SK-N-DZ (cell line): ENCODE measurements at regions not wholly inside any gene's neighbourhood (a gene's known extent, or its start where the extent isn't known, plus 50 kb on each side); places are given as distances from the start of the nearest gene placed in this dataset.

Experiments
- DNase-seq: peaks from one replicate; pipeline ENCODE4 v3.0.0-alpha.2; 2015; ENCODE audit warnings: low spot score

DNA sequence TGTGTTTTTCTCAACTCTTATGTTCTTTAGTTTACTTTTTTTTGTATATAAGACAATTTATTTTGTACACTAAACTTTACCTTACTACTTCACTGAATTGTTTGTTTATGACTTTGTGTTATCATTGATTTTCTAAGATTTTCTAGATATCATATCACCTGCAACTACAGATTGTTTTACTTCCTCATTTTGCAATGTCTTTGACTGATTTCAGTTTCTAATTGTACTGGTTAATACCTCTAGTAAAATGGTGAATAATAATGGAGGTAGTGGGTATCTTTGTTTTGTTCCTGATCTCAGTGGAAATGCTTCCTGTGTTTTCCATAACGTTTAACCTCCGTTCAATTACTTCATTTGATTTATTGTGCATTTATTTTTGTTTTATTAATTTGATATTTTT, 490.2 kb downstream of the TLL1 start:
- DNase-seq = no peak

DNA sequence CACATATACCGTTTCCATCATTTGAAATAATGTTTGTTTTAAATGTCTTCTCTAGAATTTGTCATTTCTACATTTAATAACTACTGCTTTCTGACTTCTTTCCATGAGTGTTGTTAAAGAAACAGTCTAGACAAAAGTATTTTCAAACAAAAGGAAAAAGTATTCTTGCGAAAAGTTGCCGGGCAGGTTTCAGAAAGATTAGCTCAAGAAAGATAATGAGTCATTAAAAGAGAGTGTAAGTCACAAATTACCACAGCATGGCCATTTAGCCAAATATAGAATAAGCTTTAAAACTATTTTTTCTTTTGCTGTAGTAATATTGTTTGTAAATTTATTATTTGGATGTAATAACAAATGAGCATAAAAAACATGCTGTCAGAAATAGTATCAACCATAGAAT, 493.0 kb downstream of the TLL1 start:
- DNase-seq = no peak

DNA sequence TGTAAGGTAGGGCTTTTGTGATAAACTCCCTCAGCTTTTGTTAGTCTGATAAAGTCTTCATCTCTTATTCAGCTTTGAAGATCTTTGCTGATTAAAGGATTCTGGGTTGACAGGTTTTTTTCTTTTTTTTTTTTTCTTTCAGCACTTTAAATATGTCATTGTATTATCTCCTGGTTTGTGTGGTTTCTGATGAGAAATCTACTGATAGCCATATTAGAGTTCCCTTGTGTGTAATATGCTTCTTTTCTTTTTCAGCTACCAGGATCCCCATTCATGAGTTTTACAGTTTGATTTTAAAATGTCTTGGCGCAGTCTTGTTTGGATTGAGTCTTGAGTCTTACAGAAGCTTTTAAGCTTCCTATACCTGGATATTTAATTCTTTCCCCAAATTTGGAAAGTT, 504.5 kb downstream of the TLL1 start:
- no peak for DNase-seq

DNA sequence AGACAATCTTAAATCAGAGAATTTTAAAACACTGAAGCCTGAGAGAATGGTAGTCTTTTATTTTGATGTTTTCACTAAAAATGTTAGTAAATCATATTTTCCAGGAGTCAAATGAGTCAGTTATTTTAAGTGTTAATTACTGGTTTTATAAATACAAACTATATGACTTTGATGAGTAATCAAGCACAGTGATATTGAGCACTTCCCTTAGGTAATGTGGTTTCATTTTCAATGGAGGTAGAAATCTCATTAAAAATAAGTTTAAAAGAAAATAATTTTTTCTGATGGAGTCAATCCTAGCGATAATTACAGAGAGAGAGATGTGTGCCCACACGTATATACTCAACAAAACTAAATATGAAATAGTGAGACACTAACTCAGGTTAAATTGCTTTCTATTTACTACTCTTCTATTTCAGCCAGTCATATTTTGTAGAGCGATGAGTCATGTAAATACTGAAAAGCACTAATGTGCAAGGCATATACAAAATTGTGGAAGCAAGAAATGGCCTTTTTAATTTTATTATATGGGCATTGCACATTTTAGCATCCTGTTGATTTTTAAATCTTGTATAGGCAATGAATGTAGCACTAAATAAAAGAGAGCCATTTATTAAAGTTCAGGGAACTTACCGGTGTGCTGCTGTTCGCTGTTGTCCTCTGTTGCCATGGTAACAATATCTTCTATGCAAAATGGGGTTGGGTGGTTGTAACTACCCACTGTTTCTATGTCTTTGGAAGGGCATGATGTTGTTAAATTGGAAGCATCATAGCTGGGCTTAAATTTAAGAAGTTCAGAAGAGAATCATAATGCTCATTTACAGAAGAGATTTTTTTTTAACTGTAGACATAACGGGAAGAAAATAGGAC, 513.7 kb downstream of the TLL1 start:
- DNase-seq = peak; percentile 2

DNA sequence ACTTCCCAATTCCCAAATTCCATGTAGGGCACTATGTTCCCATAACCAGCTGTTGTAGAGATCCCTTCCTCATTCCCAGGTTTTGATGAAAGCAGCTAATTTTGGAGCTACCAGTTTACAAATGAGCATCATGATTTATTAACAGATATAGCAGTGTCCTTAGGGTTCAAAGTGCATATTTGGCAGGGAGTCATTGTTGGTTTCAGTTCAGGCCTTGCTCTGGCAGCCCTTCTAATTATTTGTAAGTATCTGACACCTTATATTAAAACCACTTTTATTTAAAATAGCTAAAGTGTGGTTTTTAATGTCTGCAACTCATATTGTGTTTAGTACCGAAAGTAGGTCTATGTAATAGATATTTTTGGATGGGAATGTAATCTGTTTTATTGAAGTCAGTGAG, 518.5 kb downstream of the TLL1 start:
- DNase-seq = no peak

DNA sequence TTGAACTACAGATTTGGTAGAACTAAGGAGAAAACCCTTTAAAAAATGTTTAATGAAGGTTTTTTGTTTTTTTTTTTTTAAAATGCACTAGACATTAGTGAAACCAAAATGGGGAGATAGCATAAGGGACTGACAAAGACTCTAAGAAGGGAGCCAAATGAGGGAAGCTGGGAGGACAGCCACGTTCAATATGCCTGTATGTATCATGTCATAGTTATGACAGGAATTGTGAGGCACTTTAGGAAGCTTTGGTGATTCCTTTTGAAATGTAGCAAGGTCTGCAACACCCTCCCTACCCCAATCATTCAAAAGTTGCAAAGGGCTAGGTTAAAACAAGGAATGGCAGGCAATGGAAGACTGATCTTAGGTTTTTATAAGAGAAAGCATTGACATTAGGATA, 526.0 kb downstream of the TLL1 start:
- DNase-seq = no peak

DNA sequence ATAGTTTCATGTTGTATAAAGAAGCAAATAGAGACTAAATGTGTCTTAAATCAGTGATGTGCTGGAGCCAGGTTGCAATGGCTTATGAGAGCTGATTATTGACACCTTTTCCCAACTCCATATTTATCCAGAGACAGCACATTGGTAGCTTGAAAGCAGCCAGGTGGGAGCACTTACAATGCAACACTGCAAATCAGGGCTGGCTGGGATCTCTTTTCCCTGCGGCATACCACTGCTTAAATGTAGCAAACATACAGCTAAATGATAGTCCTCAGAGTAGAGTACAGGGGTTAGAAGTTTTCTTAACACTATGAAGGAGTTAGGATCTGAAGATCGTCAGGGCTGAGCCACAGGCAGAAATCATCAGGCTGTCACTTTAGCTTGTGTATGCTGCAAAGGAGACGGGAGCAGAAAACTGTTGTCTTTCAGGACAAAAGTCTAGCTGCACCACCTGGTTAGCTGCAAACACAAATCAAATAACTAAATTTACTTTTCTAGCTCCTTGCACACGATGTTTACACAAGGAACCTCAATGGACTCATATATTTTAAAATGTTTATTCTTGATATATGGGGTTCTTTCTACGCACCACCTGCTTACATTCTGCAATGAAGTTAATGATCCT, 527.3 kb downstream of the TLL1 start:
- no peak for DNase-seq

DNA sequence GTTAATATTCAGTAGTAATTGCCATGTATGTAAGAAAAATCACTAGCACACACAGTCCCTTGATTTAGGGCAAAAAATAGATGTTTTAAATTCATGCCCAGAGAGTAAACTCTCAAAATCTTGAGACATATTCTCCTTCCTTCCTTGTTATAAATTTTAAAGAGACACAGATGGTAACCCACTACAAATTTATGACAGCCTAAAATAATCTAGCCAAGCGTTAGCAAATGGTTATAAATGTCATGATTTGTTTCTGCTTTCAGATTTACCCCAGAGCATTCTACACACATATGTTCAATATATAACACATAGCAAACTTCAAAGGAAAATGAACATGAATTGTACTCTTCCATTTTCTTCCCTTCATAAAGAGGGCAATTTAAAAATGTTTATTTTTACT, 540.3 kb downstream of the TLL1 start:
- DNase-seq = no peak

DNA sequence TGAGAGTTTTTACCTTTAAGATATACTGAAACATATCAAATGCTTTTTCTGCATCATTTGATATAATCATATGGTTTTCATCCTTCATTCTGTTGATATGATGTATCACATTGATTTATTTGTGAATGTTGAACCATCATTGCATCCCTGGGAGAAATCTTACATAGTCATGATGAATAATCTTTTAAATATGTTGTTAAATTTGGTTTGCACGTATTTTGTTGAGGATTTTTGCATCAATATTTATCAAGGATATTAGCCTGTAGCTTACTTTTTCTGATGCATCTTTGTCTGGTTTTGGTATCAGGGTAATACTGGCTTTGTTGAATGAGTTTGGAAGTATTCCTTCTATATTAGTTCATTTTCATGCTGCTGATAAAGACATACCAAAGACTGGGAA, 541.4 kb downstream of the TLL1 start:
- no peak for DNase-seq

DNA sequence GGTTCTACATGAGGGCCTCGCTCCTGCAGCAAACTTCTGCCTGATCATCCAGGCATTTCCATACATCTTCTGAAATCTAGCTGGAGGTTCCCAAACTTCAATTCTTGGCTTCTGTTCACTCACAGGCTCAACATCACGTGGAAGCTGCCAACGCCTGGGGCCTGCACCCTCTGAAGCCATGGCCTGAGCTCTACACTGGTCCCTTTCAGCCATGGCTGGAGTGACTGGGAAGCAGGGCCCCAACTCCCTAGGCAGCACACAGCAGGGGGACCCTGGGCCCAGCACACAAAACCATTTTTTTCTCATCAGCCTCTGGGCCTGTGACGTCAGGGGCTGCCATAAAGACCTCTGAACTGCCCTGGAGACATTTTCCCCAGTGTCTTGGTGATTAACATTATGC, 542.7 kb downstream of the TLL1 start:
- DNase-seq = no peak

DNA sequence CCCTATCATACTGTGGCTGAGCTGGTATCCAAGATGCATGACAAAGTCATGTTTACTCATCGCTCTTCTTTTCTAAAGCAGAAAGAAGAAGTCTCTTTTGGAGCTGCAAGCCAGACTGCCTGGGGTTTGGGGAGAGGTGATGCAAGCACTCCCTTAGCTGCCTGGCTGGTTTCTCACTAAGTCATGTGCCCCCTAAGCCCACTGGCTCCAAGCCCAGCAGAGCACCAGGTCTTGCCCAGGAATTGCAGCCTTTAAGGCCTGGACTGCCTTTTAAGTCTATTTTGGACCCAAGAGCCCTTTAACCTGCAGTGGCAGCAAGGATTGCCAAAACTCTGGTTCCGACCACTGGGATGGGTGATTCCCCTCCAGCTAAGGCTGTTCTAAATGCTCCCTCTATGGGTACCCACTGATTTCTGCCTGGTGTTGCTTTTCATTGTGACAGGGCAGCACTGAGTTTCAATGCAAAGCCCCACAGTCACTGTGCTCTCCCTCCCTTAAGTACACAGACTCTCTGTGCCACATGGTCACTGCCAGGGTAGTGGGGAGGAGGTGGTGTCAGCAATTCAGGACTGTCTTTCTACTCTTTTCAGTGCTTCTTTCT, 548.6 kb downstream of the TLL1 start:
- no peak for DNase-seq

DNA sequence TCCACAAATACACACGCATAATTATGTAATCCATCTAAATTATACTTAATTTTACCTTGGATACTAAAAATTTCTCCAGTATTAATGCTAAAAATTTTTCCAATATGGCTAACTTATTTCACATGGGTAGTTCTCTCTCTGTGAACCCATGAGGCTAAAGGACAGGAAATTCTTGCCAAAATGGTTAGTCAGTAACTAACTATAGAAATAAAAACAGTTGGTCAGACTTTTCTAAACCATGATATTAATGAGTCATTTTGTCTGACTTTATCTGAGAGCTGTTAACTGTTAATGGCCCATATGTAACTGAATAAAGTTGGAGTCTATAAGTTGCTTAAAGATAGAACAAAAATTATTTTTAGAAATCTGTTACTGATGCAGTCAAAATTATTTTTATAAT, 549.4 kb downstream of the TLL1 start:
- no peak for DNase-seq

DNA sequence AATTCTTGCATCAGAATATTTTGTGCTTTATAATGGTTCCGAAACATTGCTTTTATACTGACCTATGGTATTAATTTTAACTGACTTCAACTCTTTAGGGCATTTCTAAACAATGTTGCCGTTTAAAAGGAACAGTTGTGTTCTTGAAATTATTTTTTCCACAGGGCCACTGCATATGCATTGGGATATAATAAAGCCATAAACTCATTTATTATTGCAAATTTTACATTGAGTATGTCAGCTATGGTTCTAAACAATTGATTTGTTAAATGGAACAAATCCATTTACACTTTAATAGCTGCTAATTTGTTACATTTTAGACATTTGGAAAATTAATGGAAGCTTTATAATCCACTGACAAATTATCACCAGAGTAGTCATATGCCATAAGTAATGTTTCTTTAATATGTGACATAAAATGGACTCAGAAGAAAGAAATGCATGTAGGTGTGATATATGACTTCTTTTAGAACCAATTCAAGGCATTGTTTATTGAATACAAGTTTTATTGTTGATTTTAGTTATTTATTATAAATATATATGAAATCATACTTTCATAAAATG, 553.3 kb downstream of the TLL1 start:
- DNase-seq = no peak

DNA sequence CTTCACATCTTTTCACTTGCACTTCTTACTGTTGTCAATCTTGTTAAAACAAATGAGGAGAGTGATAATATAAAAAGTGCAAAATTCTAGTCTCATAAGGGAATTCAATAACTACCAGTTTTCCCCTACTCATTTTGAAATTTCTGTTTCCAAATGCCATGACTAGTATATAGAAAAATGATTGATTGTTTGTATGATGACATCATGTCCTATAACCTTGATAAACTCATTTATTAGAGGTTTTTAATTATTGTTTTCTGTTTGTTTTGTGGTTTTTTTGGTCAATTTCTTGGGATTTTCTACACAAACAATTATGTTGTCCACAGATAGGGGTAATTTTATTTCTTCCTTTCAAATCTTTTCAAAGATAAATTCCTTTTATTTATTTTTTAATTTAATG, 559.1 kb downstream of the TLL1 start:
- DNase-seq = no peak

DNA sequence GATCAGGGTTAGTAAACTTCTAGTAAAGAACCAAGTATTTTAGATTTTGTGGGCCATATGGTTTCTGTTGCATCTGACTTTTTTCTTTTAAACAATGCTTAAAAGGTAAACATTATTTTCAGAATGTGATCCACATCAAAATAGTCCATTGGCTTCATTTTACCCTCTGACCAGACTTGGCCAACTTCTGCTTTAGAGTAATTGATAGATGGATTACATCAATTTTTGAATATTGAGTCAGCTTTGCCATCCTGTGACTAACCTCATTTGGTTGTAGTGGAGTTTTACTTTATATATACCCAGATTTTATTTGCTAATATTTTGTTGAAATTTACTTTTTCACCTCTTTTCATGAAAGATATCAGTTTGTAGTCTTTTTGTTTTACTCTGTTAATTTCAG, 559.8 kb downstream of the TLL1 start:
- DNase-seq = no peak

DNA sequence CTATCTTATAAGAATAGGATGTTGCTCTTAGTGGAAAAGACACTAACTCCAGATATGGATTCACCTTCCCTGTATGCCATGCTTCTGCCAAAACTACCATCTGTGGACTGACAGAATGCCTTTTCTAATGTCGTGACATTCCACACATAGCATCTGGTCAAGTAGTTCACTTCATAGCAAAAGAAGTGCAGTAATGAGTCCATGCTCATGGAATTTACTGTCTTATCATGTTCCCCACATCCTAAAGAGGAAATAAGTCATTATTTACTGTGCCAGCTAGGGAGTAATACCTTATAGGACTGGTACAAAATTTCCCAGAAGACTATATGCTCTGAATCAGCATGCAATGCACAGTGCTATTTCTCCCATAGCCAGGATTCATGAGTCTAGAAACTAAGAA, 562.4 kb downstream of the TLL1 start:
- no peak for DNase-seq

DNA sequence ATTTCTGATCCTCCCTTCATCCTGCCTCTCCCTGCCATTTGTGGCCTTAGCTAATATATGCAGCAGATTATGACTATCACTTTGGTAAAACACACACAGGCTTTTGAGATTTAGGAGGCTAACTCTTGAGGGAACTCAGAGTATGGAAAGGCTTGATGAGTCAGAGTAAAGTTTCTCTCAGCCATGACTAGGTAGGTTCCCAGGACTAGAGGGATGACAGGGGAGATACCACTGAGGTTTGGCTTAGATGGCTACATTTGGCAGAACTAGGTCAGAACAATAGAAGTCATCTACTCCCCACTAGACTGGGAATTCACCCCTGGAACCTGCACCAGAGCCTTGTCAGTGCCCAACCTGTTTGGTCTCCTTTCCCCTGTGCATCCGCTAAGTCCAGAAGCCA, 585.7 kb downstream of the TLL1 start:
- no peak for DNase-seq

DNA sequence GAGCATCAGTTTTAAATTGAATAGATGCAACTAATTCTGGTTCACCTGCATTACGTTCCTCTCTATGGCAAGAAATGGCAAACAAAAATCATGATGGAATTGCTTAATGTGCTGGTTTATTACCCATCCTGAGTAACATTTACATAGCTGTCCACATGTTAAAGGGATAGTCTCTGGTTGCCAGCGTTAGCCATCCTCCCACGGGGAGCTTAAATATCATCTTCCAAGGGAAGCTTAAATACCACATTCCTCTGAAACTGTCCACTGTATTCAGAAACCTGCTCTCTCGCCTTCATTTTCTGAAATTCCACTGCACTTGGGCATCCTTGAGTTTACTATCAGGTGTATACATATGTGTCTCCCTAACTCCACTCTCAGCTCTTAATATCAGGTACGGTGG, 586.6 kb downstream of the TLL1 start:
- DNase-seq = no peak

DNA sequence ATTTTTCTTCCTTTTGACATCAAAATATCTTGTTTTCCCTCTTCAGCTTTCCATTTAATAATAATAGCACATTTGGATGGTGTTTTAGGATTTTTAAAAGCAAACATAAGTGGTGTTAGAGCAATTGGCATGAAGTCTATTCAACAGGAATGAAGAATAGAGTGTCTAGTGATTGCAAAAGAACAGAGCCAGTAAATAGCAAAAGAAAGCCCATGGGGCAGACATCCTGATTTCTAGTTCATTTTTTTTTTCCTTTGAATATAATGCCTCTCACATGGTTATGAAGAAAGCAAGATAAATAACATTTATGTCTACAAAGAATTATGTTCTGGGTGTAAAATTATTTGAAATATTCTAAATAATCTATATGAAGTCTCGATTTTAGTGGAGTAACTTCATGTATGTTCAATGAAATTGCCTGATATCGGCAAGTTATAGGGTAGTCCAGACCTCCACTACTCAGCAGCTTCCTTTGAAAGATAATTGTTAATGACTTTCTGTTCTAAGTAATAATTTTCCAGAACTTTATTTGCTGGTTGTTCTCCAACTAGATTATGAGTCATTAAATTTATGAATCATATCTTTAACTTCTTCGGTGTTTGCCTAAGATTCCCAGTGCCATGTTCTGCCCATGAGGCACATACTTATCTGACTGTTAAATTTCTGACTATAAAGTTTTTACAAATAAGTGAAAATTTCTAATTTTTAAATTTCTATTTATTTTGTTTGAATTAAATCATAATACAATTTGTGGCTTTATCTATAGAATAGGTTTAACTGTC, 587.9 kb downstream of the TLL1 start:
- DNase-seq = no peak

DNA sequence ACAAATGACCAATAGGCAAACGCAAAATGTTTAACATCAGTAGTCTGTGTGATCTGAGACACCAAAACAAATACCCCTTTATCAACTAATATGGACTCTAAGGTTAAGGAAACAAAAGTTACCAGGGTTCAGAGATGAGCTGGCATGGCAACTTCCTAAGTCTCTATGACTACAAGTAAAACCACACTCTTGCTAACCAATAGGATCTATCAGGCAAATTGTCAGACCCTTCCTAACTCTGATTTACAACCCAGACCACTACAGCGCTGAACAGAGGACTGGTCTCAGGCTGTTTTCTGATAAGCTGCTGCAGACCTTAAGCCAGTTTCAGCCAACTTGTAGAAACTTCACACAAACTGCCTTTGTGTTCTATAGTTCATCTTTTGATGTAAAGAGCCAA, 608.0 kb downstream of the TLL1 start:
- peak; percentile 29 for DNase-seq

DNA sequence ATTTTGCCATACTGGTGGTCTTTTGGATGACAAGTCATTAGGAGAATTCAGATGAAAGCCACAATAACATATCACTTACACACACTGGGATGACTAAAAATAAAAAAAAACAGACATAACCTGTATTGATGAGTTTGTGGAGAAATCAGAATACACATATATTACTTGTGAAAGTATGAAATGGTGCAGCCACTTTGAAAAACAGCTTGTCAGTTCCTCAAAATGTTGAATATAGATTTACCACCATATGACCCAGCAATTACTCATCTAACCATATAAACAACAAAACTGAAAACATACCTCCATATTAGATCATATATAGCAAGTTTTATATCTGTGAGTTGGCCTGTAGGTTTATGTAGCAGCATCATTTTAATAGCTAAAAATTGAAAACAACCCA, 608.7 kb downstream of the TLL1 start:
- no peak for DNase-seq

DNA sequence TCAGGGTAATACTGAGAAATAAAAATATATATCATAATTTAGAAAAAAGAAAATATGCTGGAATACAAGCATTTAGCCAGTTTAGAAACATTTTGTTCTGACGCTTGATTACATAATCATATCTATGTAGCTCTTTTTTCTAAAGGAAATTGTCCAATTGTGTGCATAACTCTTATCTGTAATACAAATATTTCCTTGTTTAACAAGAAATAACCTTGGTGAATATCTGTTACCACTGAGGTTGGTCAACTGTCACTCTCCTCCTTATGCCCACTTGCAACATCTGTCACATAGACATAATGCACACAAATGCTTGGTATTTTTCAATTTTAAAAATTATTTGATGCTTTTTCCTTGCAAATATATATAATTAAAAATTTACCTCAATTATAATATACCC, 609.7 kb downstream of the TLL1 start:
- DNase-seq = no peak
